GM10847 (cell line): ENCODE measurements at regions not wholly inside any gene's neighbourhood (a gene's known extent, or its start where the extent isn't known, plus 50 kb on each side); places are given as distances from the start of the nearest gene placed in this dataset.

Experiments used
- POLR2A ChIP-seq: IDR thresholded peaks from 2 replicates; pipeline ENCODE4 v1.6.1; 2011; ENCODE audit not compliant: insufficient read length; ENCODE audit errors: extremely low read depth

GRCh38 chr12:90062799-90063198 is 354.2 kb upstream of the ATP2B1 start:
- no peak for TF ChIP-seq POLR2A

- no peak for TF ChIP-seq POLR2A
These were observed 353.2 kb upstream of the ATP2B1 start for GRCh38 chr12:90061809-90062208.

GRCh38 chr12:90060031-90060430 is 351.4 kb upstream of the ATP2B1 start:
- TF ChIP-seq POLR2A, result no peak

GRCh38 chr12:90058704-90059103 is 350.1 kb upstream of the ATP2B1 start:
- TF ChIP-seq POLR2A, result no peak

GRCh38 chr12:90055071-90055470 is 346.4 kb upstream of the ATP2B1 start:
- TF ChIP-seq POLR2A, result no peak

GRCh38 chr12:90048918-90049317 is 340.3 kb upstream of the ATP2B1 start:
- no peak for TF ChIP-seq POLR2A

- TF ChIP-seq POLR2A, result no peak
These were observed 336.9 kb upstream of the ATP2B1 start for GRCh38 chr12:90045559-90045958.

GRCh38 chr12:90044069-90044468 is 335.4 kb upstream of the ATP2B1 start:
- no peak for TF ChIP-seq POLR2A

GRCh38 chr12:90042920-90043641 is 334.4 kb upstream of the ATP2B1 start:
- no peak for TF ChIP-seq POLR2A

GRCh38 chr12:90038289-90038688 is 329.7 kb upstream of the ATP2B1 start:
- TF ChIP-seq POLR2A, result no peak

GRCh38 chr12:90037740-90038139 is 329.1 kb upstream of the ATP2B1 start:
- no peak for TF ChIP-seq POLR2A

GRCh38 chr12:90036637-90037036 is 328.0 kb upstream of the ATP2B1 start:
- no peak for TF ChIP-seq POLR2A

- TF ChIP-seq POLR2A, result no peak
These were observed 322.1 kb upstream of the ATP2B1 start for GRCh38 chr12:90030726-90031125.

- no peak for TF ChIP-seq POLR2A
These were observed 320.7 kb upstream of the ATP2B1 start for GRCh38 chr12:90029317-90029716.

- no peak for TF ChIP-seq POLR2A
These were observed 320.0 kb upstream of the ATP2B1 start for GRCh38 chr12:90028635-90029051.

GRCh38 chr12:90027889-90028634 is 319.4 kb upstream of the ATP2B1 start:
- TF ChIP-seq POLR2A, result no peak

GRCh38 chr12:90027041-90027440 is 318.4 kb upstream of the ATP2B1 start:
- TF ChIP-seq POLR2A, result no peak

- no peak for TF ChIP-seq POLR2A
These were observed 317.9 kb upstream of the ATP2B1 start for GRCh38 chr12:90026516-90026915.
